Omental fat pad (tissue), 3 donors: ENCODE measurements at regions not wholly inside any gene's neighbourhood (a gene's known extent, or its start where the extent isn't known, plus 50 kb on each side); places are given as distances from the start of the nearest gene placed in this dataset.

Source experiments
- ATAC-seq: fragments of 150-250 bp; one replicate; pipeline ENCODE4 v1.9.1; 2016; ENCODE audit warnings: mild to moderate bottlenecking, moderate library complexity; ENCODE audit not compliant: low FRiP score
- DNase-seq: peaks from one replicate; pipeline ENCODE4 v3.0.0-alpha.2; 2019; ENCODE audit warnings: low spot score
- TF ChIP-seq, protein P1 (sequence below), 3 donors: fragments of 450-650 bp; IDR thresholded peaks; one replicate each; pipeline ENCODE4 v1.5.1; 2016 to 2017; ENCODE audit warnings: antibody characterized with exemption in 3 of 3, mild to moderate bottlenecking in 3 of 3, moderate library complexity in 2 of 3

DNA sequence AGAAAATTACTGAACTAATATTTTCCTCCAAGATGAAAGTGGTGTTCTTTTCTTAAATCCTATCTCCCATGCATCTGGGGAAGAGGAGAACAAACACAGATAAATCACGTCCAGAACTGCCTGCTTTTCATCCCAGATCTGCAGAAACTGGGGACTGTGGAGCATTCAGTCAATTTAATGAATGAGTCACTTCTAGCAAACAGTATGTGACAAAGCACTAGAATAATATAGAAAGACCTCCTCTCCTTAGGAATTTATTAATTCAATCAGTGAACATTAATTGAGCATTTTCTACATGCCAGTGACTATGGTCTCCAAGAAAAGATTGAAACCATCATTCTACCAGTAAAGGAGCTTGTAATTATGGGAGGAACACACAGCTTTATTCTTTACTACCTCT lies 693.4 kb upstream of the ID2 start:
- TF ChIP-seq, protein P1, sequence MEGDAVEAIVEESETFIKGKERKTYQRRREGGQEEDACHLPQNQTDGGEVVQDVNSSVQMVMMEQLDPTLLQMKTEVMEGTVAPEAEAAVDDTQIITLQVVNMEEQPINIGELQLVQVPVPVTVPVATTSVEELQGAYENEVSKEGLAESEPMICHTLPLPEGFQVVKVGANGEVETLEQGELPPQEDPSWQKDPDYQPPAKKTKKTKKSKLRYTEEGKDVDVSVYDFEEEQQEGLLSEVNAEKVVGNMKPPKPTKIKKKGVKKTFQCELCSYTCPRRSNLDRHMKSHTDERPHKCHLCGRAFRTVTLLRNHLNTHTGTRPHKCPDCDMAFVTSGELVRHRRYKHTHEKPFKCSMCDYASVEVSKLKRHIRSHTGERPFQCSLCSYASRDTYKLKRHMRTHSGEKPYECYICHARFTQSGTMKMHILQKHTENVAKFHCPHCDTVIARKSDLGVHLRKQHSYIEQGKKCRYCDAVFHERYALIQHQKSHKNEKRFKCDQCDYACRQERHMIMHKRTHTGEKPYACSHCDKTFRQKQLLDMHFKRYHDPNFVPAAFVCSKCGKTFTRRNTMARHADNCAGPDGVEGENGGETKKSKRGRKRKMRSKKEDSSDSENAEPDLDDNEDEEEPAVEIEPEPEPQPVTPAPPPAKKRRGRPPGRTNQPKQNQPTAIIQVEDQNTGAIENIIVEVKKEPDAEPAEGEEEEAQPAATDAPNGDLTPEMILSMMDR (IDR thresholded peaks at IDR 0.05) = no peak
- DNase-seq = no peak
- no peak for ATAC-seq

DNA sequence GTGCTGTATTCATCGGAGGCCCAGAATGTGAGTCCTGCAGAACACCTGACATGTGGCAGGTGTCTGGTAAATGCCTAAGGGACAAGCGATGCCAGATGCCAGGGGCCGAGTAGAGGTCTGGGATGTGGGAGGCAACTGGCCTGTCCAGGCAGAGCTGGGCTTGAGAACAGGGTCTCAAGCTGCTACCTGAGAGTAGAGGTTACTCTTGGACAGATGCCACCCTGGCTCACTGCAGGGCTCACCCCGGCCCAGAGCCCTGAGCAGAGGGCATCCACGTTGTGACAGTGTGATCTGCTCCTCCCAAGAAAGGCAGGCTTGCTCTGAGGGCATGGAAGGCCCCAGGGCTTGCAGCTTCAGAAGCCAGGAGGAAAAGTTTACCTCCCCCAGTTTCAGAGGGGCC lies 692.0 kb upstream of the ID2 start:
- TF ChIP-seq, protein P1 (IDR thresholded peaks at IDR 0.05) = no peak
- DNase-seq (no peak), ATAC-seq (no peak)

DNA sequence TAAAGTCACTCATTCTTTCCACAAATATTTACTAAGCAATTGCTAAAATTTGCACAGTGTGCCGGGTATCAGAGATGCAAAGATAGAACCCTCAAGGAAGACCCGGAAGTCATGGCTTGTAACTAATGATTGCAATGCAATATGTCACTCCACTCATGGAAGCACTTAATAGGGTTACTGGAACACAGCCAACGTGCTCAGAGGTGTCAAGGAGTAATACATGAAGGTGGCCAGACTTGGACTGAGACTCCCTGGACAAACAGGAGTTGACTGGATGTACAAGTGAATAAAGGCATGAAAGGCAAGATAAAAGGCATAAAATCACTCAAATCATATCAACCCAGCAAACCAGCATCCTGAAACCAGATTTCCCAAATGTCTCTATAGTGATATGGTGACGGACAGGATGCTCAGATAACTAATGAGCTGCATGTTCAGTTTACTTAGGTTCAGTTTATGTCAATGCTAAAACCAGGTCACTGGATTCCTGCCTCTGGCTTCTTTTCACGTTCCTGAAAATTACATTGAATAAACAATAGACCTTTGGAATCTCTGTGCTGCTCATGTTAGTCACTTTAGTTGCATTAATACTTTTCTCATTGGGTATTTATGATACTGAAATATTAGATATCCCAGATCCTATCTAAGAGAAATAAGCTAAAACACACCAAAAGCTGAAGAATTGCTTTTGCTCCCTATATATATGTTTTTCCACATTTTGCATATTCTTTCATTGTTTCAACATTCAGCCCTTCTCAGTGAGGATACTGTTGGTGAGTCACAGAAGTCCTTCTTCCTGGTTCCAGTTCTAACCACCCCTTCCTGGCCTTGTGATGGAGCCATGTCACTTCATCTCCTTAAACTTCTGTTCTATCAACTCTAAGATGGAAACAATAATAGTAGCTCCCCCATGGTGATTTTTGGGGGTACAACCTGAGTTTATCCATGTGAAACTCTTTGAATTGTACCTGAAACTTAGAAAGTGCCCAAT lies 688.9 kb upstream of the ID2 start:
- DNase-seq (no peak), ATAC-seq (no peak)
- TF ChIP-seq, protein P1 (IDR thresholded peaks at IDR 0.05) = no peak

DNA sequence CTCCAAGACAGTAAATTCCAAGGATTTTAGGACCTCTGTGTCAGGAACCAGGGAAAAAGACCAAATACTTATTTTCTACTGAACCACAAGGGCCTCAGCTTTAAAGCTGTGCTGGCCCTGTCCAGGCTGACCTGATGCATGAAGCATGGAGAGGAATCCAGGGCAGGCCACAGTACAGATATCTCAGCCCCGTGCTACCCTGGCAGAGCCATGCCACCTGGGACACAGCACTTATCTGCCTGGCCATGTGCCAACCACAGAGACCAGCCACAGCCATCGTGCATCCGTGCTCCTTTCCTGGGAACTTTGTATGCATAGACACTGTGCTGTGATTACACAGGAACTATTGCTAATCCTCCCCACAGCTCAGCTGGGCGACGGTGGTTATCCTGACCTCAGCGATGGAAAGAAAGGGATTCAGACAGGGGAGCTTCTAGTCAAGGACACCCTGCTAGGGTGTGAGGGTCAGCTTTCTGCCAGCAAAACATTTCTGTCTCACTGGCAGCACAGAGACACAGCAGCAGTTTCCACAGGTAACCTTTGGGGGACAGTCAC lies 687.4 kb upstream of the ID2 start:
- TF ChIP-seq, protein P1 (IDR thresholded peaks at IDR 0.05) = no peak
- ATAC-seq (no peak), DNase-seq (no peak)

DNA sequence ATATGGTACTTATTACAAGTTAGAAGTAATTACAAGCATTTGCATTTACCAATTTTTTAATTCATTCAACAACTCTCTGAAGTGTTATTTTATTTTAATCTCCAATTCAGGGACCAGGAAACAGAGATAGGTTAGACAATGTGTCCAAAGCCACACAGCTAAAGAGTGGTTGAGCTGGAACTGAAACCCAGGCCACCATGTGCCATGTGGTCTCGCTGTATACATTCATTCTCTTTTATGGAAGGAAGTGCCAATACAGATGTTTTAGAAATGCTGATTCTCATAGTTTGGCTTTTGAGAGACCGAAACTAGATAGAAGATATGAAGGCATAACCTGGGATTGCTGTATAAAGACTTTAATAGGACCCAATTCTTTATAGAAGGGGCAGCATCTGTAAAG lies 684.6 kb upstream of the ID2 start:
- no peak for ATAC-seq
- no peak for DNase-seq
- TF ChIP-seq, protein P1 (IDR thresholded peaks at IDR 0.05) = no peak

DNA sequence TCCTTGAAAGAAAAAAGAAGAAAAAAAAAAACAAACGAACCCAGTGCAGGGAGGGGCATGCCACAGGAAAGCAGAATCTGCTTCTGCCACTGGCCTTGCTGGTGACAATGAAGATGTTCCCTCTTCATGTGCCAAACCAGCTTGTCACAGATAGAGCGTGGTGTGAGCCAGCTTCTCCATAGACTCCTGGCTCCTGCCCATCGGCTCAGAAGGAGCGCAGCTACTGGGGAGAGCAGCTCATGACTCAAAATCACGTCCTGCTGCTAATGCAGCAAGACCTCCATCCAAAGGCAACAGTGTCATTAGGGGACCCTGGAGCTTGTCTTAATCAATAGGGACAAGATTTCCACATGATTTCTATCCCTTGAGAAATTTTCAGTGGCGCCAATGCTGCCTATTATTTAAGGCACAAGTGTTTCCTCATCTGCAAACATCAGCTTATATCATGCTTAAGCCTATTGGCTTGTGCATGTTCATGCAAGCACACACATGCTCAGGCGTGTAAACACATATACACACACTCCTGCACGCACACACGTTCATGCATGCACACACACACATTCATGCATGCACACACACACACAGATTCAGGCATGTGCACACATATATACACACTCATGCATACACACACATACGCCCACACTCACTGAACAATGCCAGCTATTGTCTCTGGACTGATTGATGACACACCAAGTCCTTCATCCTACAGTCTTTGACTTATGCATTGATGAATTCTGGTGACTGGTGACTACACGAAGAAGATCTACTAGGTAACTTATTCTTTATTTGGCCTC lies 682.0 kb upstream of the ID2 start:
- no peak for ATAC-seq
- TF ChIP-seq, protein P1 (IDR thresholded peaks at IDR 0.05) = no peak
- DNase-seq = no peak
